OCI-LY7 (cell line): ENCODE measurements at regions not wholly inside any gene's neighbourhood (a gene's known extent, or its start where the extent isn't known, plus 50 kb on each side); places are given as distances from the start of the nearest gene placed in this dataset.

Experiments used
- CTCF ChIP-seq: fragments of 200-600 bp; sonication (generic); conservative IDR thresholded peaks from 2 replicates; pipeline ENCODE4 v1.5.1; 2014; ENCODE audit warnings: mild to moderate bottlenecking, antibody characterized with exemption, low read length, moderate library complexity, mixed read lengths
- EZH2phosphoT487 ChIP-seq: fragments of 200-600 bp; sonication (generic); IDR thresholded peaks from 2 replicates; pipeline ENCODE4 v1.6.1; 2018; ENCODE audit warnings: low read depth, borderline replicate concordance, mild to moderate bottlenecking, mixed run types, antibody characterized with exemption, low read length, moderate library complexity, mixed read lengths

- TF ChIP-seq CTCF: no peak
- TF ChIP-seq EZH2phosphoT487: no peak
Measured at GRCh38 chr2:150866431-150866830, 379.0 kb upstream of the RND3 start.
